ENCODE measurements at regions not wholly inside any gene's neighbourhood (a gene's known extent, or its start where the extent isn't known, plus 50 kb on each side); places are given as distances from the start of the nearest gene placed in this dataset.

DNA sequence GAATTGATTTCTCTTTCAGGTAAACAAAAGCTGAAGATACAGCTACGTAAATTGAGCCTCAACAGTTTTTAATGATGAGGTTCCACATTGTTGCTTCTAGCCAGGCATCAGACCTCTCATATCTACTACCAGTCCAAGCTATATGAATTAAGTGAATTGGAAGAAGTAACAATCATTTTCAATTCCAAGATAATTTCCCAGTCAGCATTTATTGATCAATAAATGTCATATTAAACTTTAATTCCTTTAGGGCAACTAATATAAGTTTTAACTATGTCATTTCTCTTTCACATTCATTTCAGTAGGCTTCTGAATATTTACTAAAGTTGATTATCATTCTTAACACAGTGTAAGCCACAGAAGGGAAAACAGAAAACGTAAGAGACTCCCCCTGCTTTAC is 1413.7 kb upstream of the CELF2 start:
- H3K36me3 ChIP-seq (ENCODE audit: control insufficient read depth in 1 of 2, insufficient read depth in 2 of 2, low read length in 2 of 2), result no peaks in the 10 kb centered on the region
- peaks cover 5 to 22% of the 10 kb centered on the region in 2 experiments; a peak in 2 of 4 replicates for H3K9me3 ChIP-seq (ENCODE audit: control insufficient read depth in 1 of 2, insufficient read depth in 1 of 2, low read depth in 1 of 2, low read length in 2 of 2)
- no peak overlapping the region for H3K27ac ChIP-seq (ENCODE audit: low read depth, low read length)
- DNase-seq (ENCODE audit: low read depth, low spot score) (no peak), ATAC-seq (no peak)
- TF ChIP-seq, protein P1, sequence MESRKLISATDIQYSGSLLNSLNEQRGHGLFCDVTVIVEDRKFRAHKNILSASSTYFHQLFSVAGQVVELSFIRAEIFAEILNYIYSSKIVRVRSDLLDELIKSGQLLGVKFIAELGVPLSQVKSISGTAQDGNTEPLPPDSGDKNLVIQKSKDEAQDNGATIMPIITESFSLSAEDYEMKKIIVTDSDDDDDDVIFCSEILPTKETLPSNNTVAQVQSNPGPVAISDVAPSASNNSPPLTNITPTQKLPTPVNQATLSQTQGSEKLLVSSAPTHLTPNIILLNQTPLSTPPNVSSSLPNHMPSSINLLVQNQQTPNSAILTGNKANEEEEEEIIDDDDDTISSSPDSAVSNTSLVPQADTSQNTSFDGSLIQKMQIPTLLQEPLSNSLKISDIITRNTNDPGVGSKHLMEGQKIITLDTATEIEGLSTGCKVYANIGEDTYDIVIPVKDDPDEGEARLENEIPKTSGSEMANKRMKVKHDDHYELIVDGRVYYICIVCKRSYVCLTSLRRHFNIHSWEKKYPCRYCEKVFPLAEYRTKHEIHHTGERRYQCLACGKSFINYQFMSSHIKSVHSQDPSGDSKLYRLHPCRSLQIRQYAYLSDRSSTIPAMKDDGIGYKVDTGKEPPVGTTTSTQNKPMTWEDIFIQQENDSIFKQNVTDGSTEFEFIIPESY (IDR thresholded peaks at IDR 0.05; ENCODE audit: extremely low read depth, insufficient replicate concordance, low read length), result no peak
- TF ChIP-seq CBX3 (IDR thresholded peaks at IDR 0.05; ENCODE audit: low read depth), result no peak
- no peak for TF ChIP-seq ZFX (IDR thresholded peaks at IDR 0.05)
- TF ChIP-seq, protein P2, sequence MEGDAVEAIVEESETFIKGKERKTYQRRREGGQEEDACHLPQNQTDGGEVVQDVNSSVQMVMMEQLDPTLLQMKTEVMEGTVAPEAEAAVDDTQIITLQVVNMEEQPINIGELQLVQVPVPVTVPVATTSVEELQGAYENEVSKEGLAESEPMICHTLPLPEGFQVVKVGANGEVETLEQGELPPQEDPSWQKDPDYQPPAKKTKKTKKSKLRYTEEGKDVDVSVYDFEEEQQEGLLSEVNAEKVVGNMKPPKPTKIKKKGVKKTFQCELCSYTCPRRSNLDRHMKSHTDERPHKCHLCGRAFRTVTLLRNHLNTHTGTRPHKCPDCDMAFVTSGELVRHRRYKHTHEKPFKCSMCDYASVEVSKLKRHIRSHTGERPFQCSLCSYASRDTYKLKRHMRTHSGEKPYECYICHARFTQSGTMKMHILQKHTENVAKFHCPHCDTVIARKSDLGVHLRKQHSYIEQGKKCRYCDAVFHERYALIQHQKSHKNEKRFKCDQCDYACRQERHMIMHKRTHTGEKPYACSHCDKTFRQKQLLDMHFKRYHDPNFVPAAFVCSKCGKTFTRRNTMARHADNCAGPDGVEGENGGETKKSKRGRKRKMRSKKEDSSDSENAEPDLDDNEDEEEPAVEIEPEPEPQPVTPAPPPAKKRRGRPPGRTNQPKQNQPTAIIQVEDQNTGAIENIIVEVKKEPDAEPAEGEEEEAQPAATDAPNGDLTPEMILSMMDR (IDR thresholded peaks at IDR 0.05 in 2 of 3, conservative IDR thresholded peaks at IDR 0.05 in 1 of 3; ENCODE audit: borderline replicate concordance in 1 of 3, insufficient read depth in 1 of 3, low read depth in 2 of 3, low read length in 2 of 3), result no peak
- TF ChIP-seq EZH2phosphoT487 (IDR thresholded peaks at IDR 0.05; ENCODE audit: borderline replicate concordance), result no peak
- TF ChIP-seq, protein P3, sequence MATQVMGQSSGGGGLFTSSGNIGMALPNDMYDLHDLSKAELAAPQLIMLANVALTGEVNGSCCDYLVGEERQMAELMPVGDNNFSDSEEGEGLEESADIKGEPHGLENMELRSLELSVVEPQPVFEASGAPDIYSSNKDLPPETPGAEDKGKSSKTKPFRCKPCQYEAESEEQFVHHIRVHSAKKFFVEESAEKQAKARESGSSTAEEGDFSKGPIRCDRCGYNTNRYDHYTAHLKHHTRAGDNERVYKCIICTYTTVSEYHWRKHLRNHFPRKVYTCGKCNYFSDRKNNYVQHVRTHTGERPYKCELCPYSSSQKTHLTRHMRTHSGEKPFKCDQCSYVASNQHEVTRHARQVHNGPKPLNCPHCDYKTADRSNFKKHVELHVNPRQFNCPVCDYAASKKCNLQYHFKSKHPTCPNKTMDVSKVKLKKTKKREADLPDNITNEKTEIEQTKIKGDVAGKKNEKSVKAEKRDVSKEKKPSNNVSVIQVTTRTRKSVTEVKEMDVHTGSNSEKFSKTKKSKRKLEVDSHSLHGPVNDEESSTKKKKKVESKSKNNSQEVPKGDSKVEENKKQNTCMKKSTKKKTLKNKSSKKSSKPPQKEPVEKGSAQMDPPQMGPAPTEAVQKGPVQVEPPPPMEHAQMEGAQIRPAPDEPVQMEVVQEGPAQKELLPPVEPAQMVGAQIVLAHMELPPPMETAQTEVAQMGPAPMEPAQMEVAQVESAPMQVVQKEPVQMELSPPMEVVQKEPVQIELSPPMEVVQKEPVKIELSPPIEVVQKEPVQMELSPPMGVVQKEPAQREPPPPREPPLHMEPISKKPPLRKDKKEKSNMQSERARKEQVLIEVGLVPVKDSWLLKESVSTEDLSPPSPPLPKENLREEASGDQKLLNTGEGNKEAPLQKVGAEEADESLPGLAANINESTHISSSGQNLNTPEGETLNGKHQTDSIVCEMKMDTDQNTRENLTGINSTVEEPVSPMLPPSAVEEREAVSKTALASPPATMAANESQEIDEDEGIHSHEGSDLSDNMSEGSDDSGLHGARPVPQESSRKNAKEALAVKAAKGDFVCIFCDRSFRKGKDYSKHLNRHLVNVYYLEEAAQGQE (IDR thresholded peaks at IDR 0.05; ENCODE audit: low read depth), result no peak
- no peak for TF ChIP-seq SIN3A (IDR thresholded peaks at IDR 0.05; ENCODE audit: low read depth)
- TF ChIP-seq, protein P4, sequence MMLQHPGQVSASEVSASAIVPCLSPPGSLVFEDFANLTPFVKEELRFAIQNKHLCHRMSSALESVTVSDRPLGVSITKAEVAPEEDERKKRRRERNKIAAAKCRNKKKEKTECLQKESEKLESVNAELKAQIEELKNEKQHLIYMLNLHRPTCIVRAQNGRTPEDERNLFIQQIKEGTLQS (IDR thresholded peaks at IDR 0.05), result no peak
- no peak for TF ChIP-seq FOSL1 (IDR thresholded peaks at IDR 0.05; ENCODE audit: low read depth)
- TF ChIP-seq SRF (IDR thresholded peaks at IDR 0.05; ENCODE audit: low read depth), result no peak
- no peak for TF ChIP-seq SP1 (IDR thresholded peaks at IDR 0.05; ENCODE audit: low read depth)
- no peak for TF ChIP-seq ELF1 (IDR thresholded peaks at IDR 0.05; ENCODE audit: borderline replicate concordance, low read depth)
- TF ChIP-seq CEBPB (IDR thresholded peaks at IDR 0.05; ENCODE audit: low read depth), result no peak
- TF ChIP-seq ZNF274 (IDR thresholded peaks at IDR 0.05; ENCODE audit: low read depth, low read length), result no peak
- TF ChIP-seq, protein P5, sequence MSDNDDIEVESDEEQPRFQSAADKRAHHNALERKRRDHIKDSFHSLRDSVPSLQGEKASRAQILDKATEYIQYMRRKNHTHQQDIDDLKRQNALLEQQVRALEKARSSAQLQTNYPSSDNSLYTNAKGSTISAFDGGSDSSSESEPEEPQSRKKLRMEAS (IDR thresholded peaks at IDR 0.05), result no peak
- no peak for TF ChIP-seq RAD21 (IDR thresholded peaks at IDR 0.05; ENCODE audit: low read depth)
- TF ChIP-seq EZH2 (IDR thresholded peaks at IDR 0.05), result no peak
- no peak overlapping the region for H3K4me2 ChIP-seq (ENCODE audit: low read length)
- no peak overlapping the region for H3K4me3 ChIP-seq (replicated peaks in 1 of 2; ENCODE audit: low read depth in 1 of 2, low read length in 2 of 2)
- no peak overlapping the region for H2AFZ ChIP-seq (ENCODE audit: low read depth, low read length, poor library complexity, severe bottlenecking)
- RAD21 ChIA-PET (ENCODE audit: low non-redundant PET in 1 of 2, low total read pairs in 2 of 2, uncharacterized antibody in 2 of 2, unreplicated experiment in 2 of 2), result no interaction called here
- H3K27me3 ChIP-seq (ENCODE audit: insufficient read depth, low read length), result no peaks in the 10 kb centered on the region
- CTCF ChIA-PET, result no interaction called here
- no TSS peak for BruUV-seq (replicated peaks)
- H3K4me1 ChIP-seq (ENCODE audit: control insufficient read depth in 1 of 2, insufficient read depth in 2 of 2, low read length in 2 of 2), result no peaks in the 10 kb centered on the region
- no peaks in the 10 kb centered on the region for H3K9me2 ChIP-seq (ENCODE audit: insufficient read depth)
- no peaks in the 10 kb centered on the region for H3K79me2 ChIP-seq (ENCODE audit: insufficient read depth, low read length)
- H4K20me1 ChIP-seq (ENCODE audit: insufficient read depth), result no peaks in the 10 kb centered on the region
- H3K9ac ChIP-seq (ENCODE audit: low read length), result no peak overlapping the region
- POLR2A ChIA-PET, result no interaction called here
- intact Hi-C loops (cut with micrococcal nuclease), result no loop called here

Measured in HCT116 (cell line).